ENCODE measurements at regions not wholly inside any gene's neighbourhood (a gene's known extent, or its start where the extent isn't known, plus 50 kb on each side); places are given as distances from the start of the nearest gene placed in this dataset.

- WGBS (ENCODE audit: missing lambda C conversion rate) = 67% methylated on average over 3 of the region's 3 CpGs
- DNase-seq (ENCODE audit: low read depth in 1 of 2, low spot score in 1 of 2) = no peak
- no peaks in the 10 kb centered on the region for H3K4me1 ChIP-seq
- H3K27ac ChIP-seq = no peak overlapping the region
- CTCF ChIA-PET = no interaction called here
- no peak for ATAC-seq
- no peak overlapping the region for H3K4me2 ChIP-seq
- H3K4me3 ChIP-seq = no peak overlapping the region
- FAIRE-seq = no peak
- POLR2A ChIA-PET = no interaction called here
- no peaks in the 10 kb centered on the region for H3K9me3 ChIP-seq
- no peak for TF ChIP-seq RNF2 (IDR thresholded peaks at IDR 0.05; ENCODE audit: borderline replicate concordance, low read depth)
- TF ChIP-seq PHF8 (IDR thresholded peaks at IDR 0.05; ENCODE audit: borderline replicate concordance, low read depth) = no peak
- no peak for TF ChIP-seq HES2 (IDR thresholded peaks at IDR 0.05)
- TF ChIP-seq HMGXB4 (CRISPR knock-in tag; IDR thresholded peaks at IDR 0.05; ENCODE audit: borderline replicate concordance) = no peak
Observed at GRCh38 chr7:85407391-85407790, 220.5 kb upstream of the SEMA3D start.

GRCh38 chr7:85405016-85405902 lies 218.4 kb upstream of the SEMA3D start:
- ChIA-PET POLR2A (interaction anchor here (0.6 kb wide), 1 partner anchor 302 kb away, joined by 3 read pairs; no protein-coding TSS in a partner anchor), CTCF (no interaction called here)
- no peaks in the 10 kb centered on the region for H3K4me1 ChIP-seq
- no peaks in the 10 kb centered on the region for H3K9me3 ChIP-seq
- DNase-seq (ENCODE audit: low read depth in 1 of 2, low spot score in 1 of 2) (no peak), ATAC-seq (no peak), FAIRE-seq (no peak)
- 31% methylated on average over 2 of the region's 2 CpGs for WGBS (ENCODE audit: missing lambda C conversion rate)
- H3K4me2 ChIP-seq = no peak overlapping the region
- H3K27ac ChIP-seq = no peak overlapping the region
- no peak overlapping the region for H3K4me3 ChIP-seq
- TF ChIP-seq HEYL (CRISPR knock-in tag; IDR thresholded peaks at IDR 0.05) (no peak), BCL3 (IDR thresholded peaks at IDR 0.05) (no peak)

- no peak for FAIRE-seq
- DNase-seq (ENCODE audit: low read depth in 1 of 2, low spot score in 1 of 2) = no peak
- no peak overlapping the region for H3K4me3 ChIP-seq
- ChIA-PET CTCF (no interaction called here), POLR2A (no interaction called here)
- WGBS (ENCODE audit: missing lambda C conversion rate) = 7% methylated on average over 1 of the region's 1 CpG
- no peaks in the 10 kb centered on the region for H3K9me3 ChIP-seq
- H3K4me1 ChIP-seq = no peaks in the 10 kb centered on the region
- H3K27ac ChIP-seq = no peak overlapping the region
- TF ChIP-seq E2F6 (IDR thresholded peaks at IDR 0.05; ENCODE audit: borderline replicate concordance, low read depth) = no peak
- TF ChIP-seq NPAS2 (CRISPR knock-in tag; IDR thresholded peaks at IDR 0.05; ENCODE audit: borderline replicate concordance) = no peak
- TF ChIP-seq CBX8 (IDR thresholded peaks at IDR 0.05) = no peak
- no peak for TF ChIP-seq ESRRA (IDR thresholded peaks at IDR 0.05; ENCODE audit: borderline replicate concordance, low read length)
- TF ChIP-seq HMGXB4 (CRISPR knock-in tag; IDR thresholded peaks at IDR 0.05; ENCODE audit: borderline replicate concordance) = no peak
- no peak for TF ChIP-seq SREBF2 (IDR thresholded peaks at IDR 0.05)
- no peak for TF ChIP-seq EHMT2 (IDR thresholded peaks at IDR 0.05; ENCODE audit: low read depth)
- TF ChIP-seq ELK1 (IDR thresholded peaks at IDR 0.05; ENCODE audit: low read depth, low read length) = no peak
- no peak for ATAC-seq
- H3K4me2 ChIP-seq = no peak overlapping the region
Observed at GRCh38 chr7:85396676-85397075, 209.8 kb upstream of the SEMA3D start.

All from A549 (cell line).